OCI-LY1 (cell line): ENCODE measurements at regions not wholly inside any gene's neighbourhood (a gene's known extent, or its start where the extent isn't known, plus 50 kb on each side); places are given as distances from the start of the nearest gene placed in this dataset.

Experiments used
- H2AFZ ChIP-seq: fragments of 200-600 bp; sonication (generic), shearing (Covaris generic); 2 replicates; pipeline ENCODE4 v1.6.0; 2014; ENCODE audit warnings: antibody characterized with exemption, mild to moderate bottlenecking, low read length
- H3F3A ChIP-seq: fragments of 200-600 bp; sonication (generic), shearing (Covaris generic); 2 replicates; pipeline ENCODE4 v1.6.0; 2014; ENCODE audit warnings: mild to moderate bottlenecking, antibody characterized with exemption, low read length, moderate library complexity; ENCODE audit not compliant: insufficient read depth
- H3K27ac ChIP-seq: fragments of 200-600 bp; sonication (generic); 2 replicates; pipeline ENCODE4 v1.5.1; 2014; ENCODE audit warnings: low read length, mixed run types, mild to moderate bottlenecking, low read depth; ENCODE audit not compliant: poor library complexity, severe bottlenecking
- H3K27me3 ChIP-seq: fragments of 200-600 bp; sonication (generic); 2 replicates; pipeline ENCODE4 v1.6.0; 2014; ENCODE audit warnings: antibody characterized with exemption, mild to moderate bottlenecking, low read length, moderate library complexity; ENCODE audit not compliant: insufficient read depth
- H3K36me3 ChIP-seq: fragments of 200-600 bp; sonication (generic); 2 replicates; pipeline ENCODE4 v1.6.1; 2014; ENCODE audit warnings: mild to moderate bottlenecking, antibody characterized with exemption, low read length, moderate library complexity, mixed read lengths; ENCODE audit not compliant: insufficient read depth
- H3K4me1 ChIP-seq: fragments of 200-600 bp; sonication (generic); 2 replicates; pipeline ENCODE4 v1.5.1; 2014; ENCODE audit warnings: mild to moderate bottlenecking, low read length, moderate library complexity; ENCODE audit not compliant: insufficient read depth, severe bottlenecking
- H3K4me2 ChIP-seq: fragments of 200-600 bp; sonication (generic), shearing (Covaris generic); 2 replicates; pipeline ENCODE4 v1.6.1; 2014; ENCODE audit warnings: low read length
- H3K4me3 ChIP-seq: fragments of 200-600 bp; sonication (generic); 2 replicates; pipeline ENCODE4 v1.5.1; 2014; ENCODE audit warnings: low read length, low read depth, mild to moderate bottlenecking, mixed read lengths; ENCODE audit not compliant: poor library complexity, severe bottlenecking
- H3K79me2 ChIP-seq: fragments of 200-600 bp; shearing (Covaris generic); 2 replicates; pipeline ENCODE4 v1.6.1; 2016; ENCODE audit warnings: mixed run types, low read length, mixed read lengths; ENCODE audit not compliant: insufficient read depth
- H3K9ac ChIP-seq: fragments of 200-600 bp; sonication (generic), shearing (Covaris generic); 2 replicates; pipeline ENCODE4 v1.6.1; 2014; ENCODE audit warnings: mild to moderate bottlenecking, low read length, mixed read lengths
- H3K9me2 ChIP-seq: fragments of 200-600 bp; sonication (generic), shearing (Covaris generic); 2 replicates; pipeline ENCODE4 v1.6.1; 2014; ENCODE audit warnings: low read depth, mild to moderate bottlenecking, low read length, mixed read lengths
- H3K9me3 ChIP-seq: fragments of 200-600 bp; shearing (Covaris generic); 2 replicates; pipeline ENCODE4 v1.6.1; 2014; ENCODE audit warnings: low read length, mixed read lengths
- H4K20me1 ChIP-seq: fragments of 200-600 bp; sonication (generic), shearing (Covaris generic); 2 replicates; pipeline ENCODE4 v1.6.0; 2016; ENCODE audit warnings: mild to moderate bottlenecking, low read length; ENCODE audit not compliant: insufficient read depth
- EZH2 ChIP-seq: fragments of 200-600 bp; sonication (generic), shearing (Covaris generic); IDR thresholded peaks from 2 replicates; pipeline ENCODE4 v1.8.0; 2017; ENCODE audit warnings: borderline replicate concordance, mixed run types, mild to moderate bottlenecking, antibody characterized with exemption, low read length, moderate library complexity, mixed read lengths
- TF ChIP-seq, protein P1 (sequence below): fragments of 200-600 bp; sonication (generic), shearing (Covaris generic); IDR thresholded peaks from 2 replicates; pipeline ENCODE4 v1.5.1; 2017; ENCODE audit warnings: mild to moderate bottlenecking, antibody characterized with exemption, low read length, moderate library complexity, mixed read lengths

- Histone ChIP-seq H2AFZ (no peak overlapping the region), H3K9me2 (no peaks in the 10 kb centered on the region; the same call in 1 of the 2 replicates), H3K4me2 (no peak overlapping the region), H3K27ac (no peak overlapping the region), H3K4me1 (no peaks in the 10 kb centered on the region), H3K9ac (no peak overlapping the region), H3K36me3 (no peaks in the 10 kb centered on the region), H3K4me3 (no peak overlapping the region), H3K79me2 (no peaks in the 10 kb centered on the region), H3K27me3 (no peaks in the 10 kb centered on the region), H3F3A (no peaks in the 10 kb centered on the region), H4K20me1 (no peaks in the 10 kb centered on the region), H3K9me3 (no peaks in the 10 kb centered on the region)
- TF ChIP-seq EZH2, result no peak
- TF ChIP-seq, protein P1, sequence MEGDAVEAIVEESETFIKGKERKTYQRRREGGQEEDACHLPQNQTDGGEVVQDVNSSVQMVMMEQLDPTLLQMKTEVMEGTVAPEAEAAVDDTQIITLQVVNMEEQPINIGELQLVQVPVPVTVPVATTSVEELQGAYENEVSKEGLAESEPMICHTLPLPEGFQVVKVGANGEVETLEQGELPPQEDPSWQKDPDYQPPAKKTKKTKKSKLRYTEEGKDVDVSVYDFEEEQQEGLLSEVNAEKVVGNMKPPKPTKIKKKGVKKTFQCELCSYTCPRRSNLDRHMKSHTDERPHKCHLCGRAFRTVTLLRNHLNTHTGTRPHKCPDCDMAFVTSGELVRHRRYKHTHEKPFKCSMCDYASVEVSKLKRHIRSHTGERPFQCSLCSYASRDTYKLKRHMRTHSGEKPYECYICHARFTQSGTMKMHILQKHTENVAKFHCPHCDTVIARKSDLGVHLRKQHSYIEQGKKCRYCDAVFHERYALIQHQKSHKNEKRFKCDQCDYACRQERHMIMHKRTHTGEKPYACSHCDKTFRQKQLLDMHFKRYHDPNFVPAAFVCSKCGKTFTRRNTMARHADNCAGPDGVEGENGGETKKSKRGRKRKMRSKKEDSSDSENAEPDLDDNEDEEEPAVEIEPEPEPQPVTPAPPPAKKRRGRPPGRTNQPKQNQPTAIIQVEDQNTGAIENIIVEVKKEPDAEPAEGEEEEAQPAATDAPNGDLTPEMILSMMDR, result no peak
These were observed 181.1 kb upstream of the SPRY1 start for GRCh38 chr4:123215536-123215935.

DNA sequence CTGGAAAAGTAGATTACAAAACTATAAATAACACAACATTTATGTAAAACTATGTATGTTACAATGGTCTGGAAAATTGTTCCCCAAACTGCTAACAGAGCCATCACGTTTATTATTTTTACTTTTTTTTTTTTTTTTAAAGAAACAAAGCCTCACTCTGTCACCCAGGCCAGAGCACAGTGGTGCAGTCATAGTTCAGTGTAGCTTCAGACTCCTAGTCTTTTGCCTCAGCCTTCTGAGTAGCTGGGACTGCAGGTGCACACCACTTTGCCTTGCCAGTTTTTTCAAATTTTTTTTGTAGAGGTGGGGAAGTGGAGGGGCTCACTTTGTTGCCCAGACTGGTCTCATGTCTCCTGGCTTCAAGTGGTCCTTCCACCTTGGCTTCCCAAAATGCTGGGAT lies 180.1 kb upstream of the SPRY1 start:
- no peaks in the 10 kb centered on the region for H3K4me1 ChIP-seq
- H3K9me2 ChIP-seq, result no peaks in the 10 kb centered on the region
- no peak overlapping the region for H3K9ac ChIP-seq
- H3K79me2 ChIP-seq, result no peaks in the 10 kb centered on the region
- H3K4me2 ChIP-seq, result no peak overlapping the region
- no peak overlapping the region for H2AFZ ChIP-seq
- no peaks in the 10 kb centered on the region for H3K36me3 ChIP-seq
- no peaks in the 10 kb centered on the region for H4K20me1 ChIP-seq
- no peaks in the 10 kb centered on the region for H3F3A ChIP-seq
- no peaks in the 10 kb centered on the region for H3K27me3 ChIP-seq
- H3K27ac ChIP-seq, result no peak overlapping the region
- no peak overlapping the region for H3K4me3 ChIP-seq
- no peaks in the 10 kb centered on the region for H3K9me3 ChIP-seq
- TF ChIP-seq, protein P1, result no peak
- no peak for TF ChIP-seq EZH2

DNA sequence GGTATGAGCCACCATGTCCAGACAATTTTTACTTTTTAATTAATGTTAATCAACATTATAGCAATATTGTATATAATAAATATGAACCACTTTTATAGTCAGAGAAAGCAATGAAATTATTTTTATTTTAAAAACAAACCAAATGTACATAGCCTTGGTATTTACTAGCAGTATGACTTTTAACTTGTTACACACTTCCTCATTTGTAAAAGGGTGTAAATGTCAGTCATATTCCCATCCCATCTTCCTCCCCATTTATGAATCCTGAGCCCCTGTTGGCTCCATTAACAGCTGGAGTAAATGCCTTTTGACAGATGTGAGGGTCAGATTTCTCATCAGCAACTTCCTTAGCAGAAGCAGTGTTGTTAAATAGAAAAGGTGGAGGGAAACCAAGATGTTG lies 179.6 kb upstream of the SPRY1 start:
- H3K27ac ChIP-seq, result no peak overlapping the region
- no peaks in the 10 kb centered on the region for H3K9me2 ChIP-seq
- H3K36me3 ChIP-seq, result no peaks in the 10 kb centered on the region
- H3K79me2 ChIP-seq, result no peaks in the 10 kb centered on the region
- H4K20me1 ChIP-seq, result no peaks in the 10 kb centered on the region
- H3K9me3 ChIP-seq, result no peaks in the 10 kb centered on the region
- no peak overlapping the region for H2AFZ ChIP-seq
- no peak overlapping the region for H3K9ac ChIP-seq
- H3F3A ChIP-seq, result no peaks in the 10 kb centered on the region
- H3K4me3 ChIP-seq, result no peak overlapping the region
- H3K27me3 ChIP-seq, result no peaks in the 10 kb centered on the region
- TF ChIP-seq EZH2, result no peak
- TF ChIP-seq, protein P1, result no peak
- H3K4me1 ChIP-seq, result no peaks in the 10 kb centered on the region
- no peak overlapping the region for H3K4me2 ChIP-seq
